H1 (cell line): ENCODE measurements at regions not wholly inside any gene's neighbourhood (a gene's known extent, or its start where the extent isn't known, plus 50 kb on each side); places are given as distances from the start of the nearest gene placed in this dataset.

Source experiments
- CTCF ChIA-PET: fragments of 300-600 bp; sonication (Branson Sonifier 250); formaldehyde crosslinking; loops from one replicate; lab custom pipeline; 2021; ENCODE audit not compliant: partially characterized antibody; lab: Charles Lee
- POLR2A ChIA-PET: fragments of 300-600 bp; sonication (Branson Sonifier 250); formaldehyde crosslinking; loops from one replicate; lab custom pipeline; 2021; ENCODE audit warnings: inconsistent platforms; ENCODE audit not compliant: partially characterized antibody; lab: Charles Lee
- DNase-seq, 2 experiments: peaks; one replicate each; pipeline versions ENCODE4 v3.0.0 to v3.0.0-alpha.2; 2010 to 2022; ENCODE audit warnings: low spot score in 2 of 2, low read depth in 1 of 2, mixed read lengths in 1 of 2
- FAIRE-seq: peaks from 2 replicates; lab custom pipeline; 2011; peaks lifted over from hg19 to GRCh38; lab: Jason Lieb, UNC
- H2AFZ ChIP-seq: 2 replicates; pipeline ENCODE4 v1.8.1; 2012; ENCODE audit warnings: low read length, inconsistent platforms
- H2AK5ac ChIP-seq: 2 replicates; pipeline ENCODE4 v1.6.1; 2013; ENCODE audit warnings: low read depth, low read length
- H2BK120ac ChIP-seq: replicated peaks from 2 replicates; pipeline ENCODE3; 2013; ENCODE audit warnings: low read depth, low read length, inconsistent platforms
- H2BK12ac ChIP-seq: 2 replicates; pipeline ENCODE4 v1.6.1; 2013; ENCODE audit warnings: low read depth, low read length
- H2BK15ac ChIP-seq: 2 replicates; pipeline ENCODE4 v1.6.1; 2013; ENCODE audit warnings: low read length
- H2BK20ac ChIP-seq: 2 replicates; pipeline ENCODE4 v1.6.1; 2013; ENCODE audit warnings: low read length
- H2BK5ac ChIP-seq: 2 replicates; pipeline ENCODE4 v1.6.1; 2013; ENCODE audit warnings: low read depth, low read length
- H3K14ac ChIP-seq: 2 replicates; pipeline ENCODE4 v1.6.1; 2013; ENCODE audit warnings: inconsistent platforms; ENCODE audit not compliant: insufficient read length
- H3K18ac ChIP-seq: 2 replicates; pipeline ENCODE4 v1.6.1; 2013; ENCODE audit warnings: low read length; ENCODE audit errors: extremely low read depth
- H3K23ac ChIP-seq: 2 replicates; pipeline ENCODE4 v1.6.1; 2013; ENCODE audit warnings: inconsistent platforms; ENCODE audit not compliant: insufficient read length
- H3K23me2 ChIP-seq: 2 replicates; pipeline ENCODE4 v1.6.1; 2013; ENCODE audit warnings: low read depth, low read length
- H3K27ac ChIP-seq: 2 replicates; pipeline ENCODE4 v1.6.1; 2011; ENCODE audit warnings: low read depth, low read length, inconsistent platforms
- H3K27me3 ChIP-seq, 4 experiments: replicated peaks in 1 of 4; 1 replicate in 1 of 4; 2 replicates in 3 of 4; pipeline versions ENCODE4 v1.6.1 to v1.8.1; 2011 to 2013; ENCODE audit warnings: low read length in 3 of 4, mild to moderate bottlenecking in 3 of 4, inconsistent platforms in 2 of 4, mixed read lengths in 2 of 4, moderate library complexity in 1 of 4; ENCODE audit not compliant: control insufficient read depth in 3 of 4, insufficient read depth in 3 of 4; ENCODE audit errors: extremely low read depth in 1 of 4
- H3K36me3 ChIP-seq, 4 experiments: 2 replicates each; pipeline versions ENCODE4 v1.6.1 to v1.8.1; 2011 to 2013; ENCODE audit warnings: mild to moderate bottlenecking in 4 of 4, low read length in 3 of 4, moderate library complexity in 2 of 4, control low read depth in 1 of 4, inconsistent platforms in 1 of 4; ENCODE audit not compliant: insufficient read depth in 4 of 4, control insufficient read depth in 2 of 4
- H3K4ac ChIP-seq: replicated peaks from 2 replicates; pipeline ENCODE3; 2013; ENCODE audit warnings: low read length, low read depth, mixed read lengths, inconsistent platforms; ENCODE audit not compliant: insufficient read length
- H3K4me1 ChIP-seq, 4 experiments: replicated peaks in 1 of 4; 1 replicate in 1 of 4; 2 replicates in 3 of 4; pipeline versions ENCODE4 v1.6.1 to v1.8.1; 2011 to 2013; ENCODE audit warnings: low read length in 3 of 4, inconsistent platforms in 2 of 4, mixed read lengths in 1 of 4; ENCODE audit not compliant: insufficient read depth in 4 of 4, control insufficient read depth in 3 of 4
- H3K4me2 ChIP-seq, 2 experiments: 2 replicates each; pipeline versions ENCODE4 v1.6.1 to v1.8.1; 2011 to 2013; ENCODE audit warnings: low read depth in 2 of 2, low read length in 2 of 2, control low read depth in 1 of 2, inconsistent platforms in 1 of 2, mild to moderate bottlenecking in 1 of 2; ENCODE audit not compliant: insufficient read depth in 1 of 2
- H3K4me3 ChIP-seq, 4 experiments: fragments of 200-600, 300-600 bp in 1 of 4; sonication (generic), shearing (Covaris generic), sonication (Bioruptor Twin) in 1 of 4; 2 replicates each; pipeline versions ENCODE4 v1.5.1 to v1.8.1; 2011 to 2016; ENCODE audit warnings: low read length in 4 of 4, low read depth in 3 of 4, control low read depth in 2 of 4, inconsistent platforms in 2 of 4, mild to moderate bottlenecking in 2 of 4, mixed read lengths in 1 of 4, moderate library complexity in 1 of 4; ENCODE audit not compliant: insufficient read depth in 2 of 4; ENCODE audit errors: extremely low read depth in 1 of 4
- H3K56ac ChIP-seq: replicated peaks from 2 replicates; pipeline ENCODE3; 2013; ENCODE audit warnings: low read depth, mild to moderate bottlenecking, mixed read lengths, low read length, inconsistent platforms; ENCODE audit not compliant: insufficient read length
- H3K79me1 ChIP-seq: 2 replicates; pipeline ENCODE4 v1.6.1; 2013; ENCODE audit warnings: low read depth, low read length, control low read depth
- H3K79me2 ChIP-seq, 2 experiments: 2 replicates each; pipeline versions ENCODE4 v1.6.1 to v1.8.1; 2012 to 2013; ENCODE audit warnings: low read length in 2 of 2, mild to moderate bottlenecking in 2 of 2, inconsistent platforms in 1 of 2; ENCODE audit not compliant: insufficient read depth in 2 of 2, control insufficient read depth in 1 of 2
- H3K9ac ChIP-seq, 4 experiments: replicated peaks in 1 of 4; 1 replicate in 1 of 4; 2 replicates in 3 of 4; pipeline versions ENCODE4 v1.6.1 to v1.8.1; 2011 to 2013; ENCODE audit warnings: low read depth in 3 of 4, low read length in 3 of 4, control low read depth in 2 of 4, mild to moderate bottlenecking in 2 of 4, moderate library complexity in 2 of 4, inconsistent platforms in 1 of 4; ENCODE audit errors: extremely low read depth in 1 of 4
- H3K9me3 ChIP-seq, 2 experiments: 2 replicates each; pipeline versions ENCODE4 v1.6.1 to v1.8.1; 2012 to 2013; ENCODE audit warnings: mild to moderate bottlenecking in 2 of 2, moderate library complexity in 2 of 2, control low read depth in 1 of 2, inconsistent platforms in 1 of 2, low read depth in 1 of 2, low read length in 1 of 2, mixed read lengths in 1 of 2; ENCODE audit not compliant: insufficient read depth in 2 of 2
- H4K20me1 ChIP-seq, 2 experiments: replicated peaks in 1 of 2; 2 replicates each; pipeline versions ENCODE3 to v1.8.1; 2011 to 2013; ENCODE audit warnings: inconsistent platforms in 2 of 2, low read length in 2 of 2, mild to moderate bottlenecking in 1 of 2; ENCODE audit not compliant: insufficient read depth in 2 of 2, control insufficient read depth in 1 of 2
- H4K5ac ChIP-seq: 2 replicates; pipeline ENCODE4 v1.6.1; 2013; ENCODE audit warnings: low read length, low read depth, mixed read lengths, inconsistent platforms; ENCODE audit not compliant: insufficient read length
- H4K8ac ChIP-seq: 2 replicates; pipeline ENCODE4 v1.8.0; 2013; ENCODE audit warnings: mild to moderate bottlenecking, moderate library complexity, low read length, inconsistent platforms; ENCODE audit not compliant: insufficient read depth; ENCODE audit errors: extremely low read depth
- H4K91ac ChIP-seq: replicated peaks from 2 replicates; pipeline ENCODE3; 2013; ENCODE audit warnings: low read length, mixed read lengths, inconsistent platforms; ENCODE audit not compliant: insufficient read length
- CHD1 ChIP-seq: IDR thresholded peaks from 2 replicates; pipeline ENCODE4 v1.6.1; 2012; ENCODE audit warnings: low read depth, low read length, improper control_type of control experiment
- CREB1 ChIP-seq: IDR thresholded peaks from 2 replicates; pipeline ENCODE4 v1.6.1; 2012; ENCODE audit warnings: inconsistent platforms
- E2F6 ChIP-seq: IDR thresholded peaks from 2 replicates; pipeline ENCODE4 v1.6.1; 2012; ENCODE audit warnings: inconsistent platforms
- JUN ChIP-seq: IDR thresholded peaks from 2 replicates; pipeline ENCODE4 v1.6.1; 2011; ENCODE audit warnings: low read depth, mild to moderate bottlenecking, improper control_type of control experiment, low read length
- KDM4A ChIP-seq: IDR thresholded peaks from one replicate; pipeline ENCODE4 v1.7.1; 2012; ENCODE audit warnings: low read depth, mild to moderate bottlenecking, moderate library complexity, low read length, inconsistent platforms; ENCODE audit not compliant: severe bottlenecking
- MAX ChIP-seq: IDR thresholded peaks from 2 replicates; pipeline ENCODE4 v1.6.1; 2012; ENCODE audit warnings: inconsistent platforms
- POLR2A ChIP-seq, 2 experiments: IDR thresholded peaks; 1 replicate in 1 of 2; 2 replicates in 1 of 2; pipeline ENCODE4 v1.6.1; 2011; ENCODE audit warnings: low read depth in 2 of 2, low read length in 2 of 2, mild to moderate bottlenecking in 2 of 2; ENCODE audit errors: control extremely low read depth in 1 of 2
- POU5F1 ChIP-seq: IDR thresholded peaks from 2 replicates; pipeline ENCODE4 v1.6.1; 2011; ENCODE audit warnings: low read depth, mild to moderate bottlenecking, low read length, moderate library complexity
- SIX5 ChIP-seq: IDR thresholded peaks from 2 replicates; pipeline ENCODE4 v1.6.1; 2011; ENCODE audit warnings: mild to moderate bottlenecking, low read depth, low read length
- SRF ChIP-seq: IDR thresholded peaks from 2 replicates; pipeline ENCODE4 v1.6.1; 2011; ENCODE audit warnings: mild to moderate bottlenecking, low read depth, low read length, moderate library complexity
- TAF1 ChIP-seq: IDR thresholded peaks from 2 replicates; pipeline ENCODE4 v1.6.1; 2011; ENCODE audit warnings: mild to moderate bottlenecking, low read depth, low read length
- USF2 ChIP-seq: IDR thresholded peaks from 2 replicates; pipeline ENCODE4 v1.6.1; 2011; ENCODE audit warnings: low read length, improper control_type of control experiment
- WGBS, 2 experiments: shearing (Covaris generic) in 1 of 2; methylation state at CpG; one replicate each; pipeline versions ENCODE4 v1.1.6 to v1.1.7; 2013 to 2015; ENCODE audit warnings: low lambda C conversion rate in 2 of 2, mixed read lengths in 2 of 2, inconsistent platforms in 1 of 2, low coverage in 1 of 2, missing lambda C conversion rate in 1 of 2; ENCODE audit not compliant: insufficient replicate concordance in 2 of 2, insufficient coverage in 1 of 2, insufficient read length in 1 of 2; ENCODE audit errors: extremely low coverage in 1 of 2, missing lambda C conversion rate in 1 of 2; 5-methylcytosine and 5-hydroxymethylcytosine counted together

- no peak overlapping the region for H3K4me2 ChIP-seq
- no peak overlapping the region for H3K14ac ChIP-seq
- no peaks in the 10 kb centered on the region for H3K36me3 ChIP-seq
- no peak overlapping the region for H2BK12ac ChIP-seq
- H3K9ac ChIP-seq = no peak overlapping the region
- no peaks in the 10 kb centered on the region for H4K20me1 ChIP-seq
- no peaks in the 10 kb centered on the region for H3K79me2 ChIP-seq
- no peak overlapping the region for H2BK20ac ChIP-seq
- H3K4me3 ChIP-seq = no peak overlapping the region
- H3K23ac ChIP-seq = no peak overlapping the region
- no peak overlapping the region for H3K56ac ChIP-seq
- H2AFZ ChIP-seq = no peak overlapping the region
- peaks cover 0 to 7% of the 10 kb centered on the region in 2 experiments; a peak in 2 of 4 replicates for H3K9me3 ChIP-seq
- no peak for TF ChIP-seq KDM4A
- no peak for TF ChIP-seq CHD1
- TF ChIP-seq SIX5 = no peak
- TF ChIP-seq JUN = no peak
- TF ChIP-seq CREB1 = no peak
- TF ChIP-seq E2F6 = no peak
- TF ChIP-seq POLR2A (IDR thresholded peaks at IDR 0.05; ENCODE audit: control extremely low read depth in 1 of 2, low read depth in 2 of 2, low read length in 2 of 2) = no peak
- no peak for TF ChIP-seq SRF
- no peak for TF ChIP-seq MAX
- no peak for TF ChIP-seq TAF1
- no peak for TF ChIP-seq USF2
- no peak for TF ChIP-seq POU5F1
- CTCF ChIA-PET = no interaction called here
- no peak overlapping the region for H4K8ac ChIP-seq
- H2AK5ac ChIP-seq = no peak overlapping the region
- WGBS, 2 experiments = 92% methylated on average over 13 of the region's 13 CpGs; no CpG with 5 or more reads in 1 of the 2 experiments
- H2BK120ac ChIP-seq = no peak overlapping the region
- no peak overlapping the region for H3K27ac ChIP-seq
- H4K5ac ChIP-seq = no peak overlapping the region
- DNase-seq (no peak), FAIRE-seq (no peak)
- no peak overlapping the region for H3K4ac ChIP-seq
- H3K4me1 ChIP-seq = no peaks in the 10 kb centered on the region
- H3K27me3 ChIP-seq = no peaks in the 10 kb centered on the region
- POLR2A ChIA-PET = no interaction called here
- no peak overlapping the region for H2BK5ac ChIP-seq
- no peak overlapping the region for H3K18ac ChIP-seq
- H2BK15ac ChIP-seq = no peak overlapping the region
- H3K23me2 ChIP-seq = no peaks in the 10 kb centered on the region
- no peaks in the 10 kb centered on the region for H3K79me1 ChIP-seq
- no peak overlapping the region for H4K91ac ChIP-seq
Observed at GRCh38 chr6:156053626-156054025, 598.0 kb upstream of the NOX3 start.
